OCI-LY3 (cell line): ENCODE measurements at regions not wholly inside any gene's neighbourhood (a gene's known extent, or its start where the extent isn't known, plus 50 kb on each side); places are given as distances from the start of the nearest gene placed in this dataset.

Experiments
- EZH2phosphoT487 ChIP-seq: fragments of 200-600 bp; shearing (Covaris generic); IDR thresholded peaks from 2 replicates; pipeline ENCODE4 v1.6.1; 2018; ENCODE audit warnings: antibody characterized with exemption, mixed run types, low read depth
- TF ChIP-seq, protein P1 (sequence below): fragments of 200-600, 300-600 bp; sonication (generic); IDR thresholded peaks from 2 replicates; pipeline ENCODE4 v1.5.1; 2014; ENCODE audit warnings: antibody characterized with exemption, low read length, low read depth

DNA sequence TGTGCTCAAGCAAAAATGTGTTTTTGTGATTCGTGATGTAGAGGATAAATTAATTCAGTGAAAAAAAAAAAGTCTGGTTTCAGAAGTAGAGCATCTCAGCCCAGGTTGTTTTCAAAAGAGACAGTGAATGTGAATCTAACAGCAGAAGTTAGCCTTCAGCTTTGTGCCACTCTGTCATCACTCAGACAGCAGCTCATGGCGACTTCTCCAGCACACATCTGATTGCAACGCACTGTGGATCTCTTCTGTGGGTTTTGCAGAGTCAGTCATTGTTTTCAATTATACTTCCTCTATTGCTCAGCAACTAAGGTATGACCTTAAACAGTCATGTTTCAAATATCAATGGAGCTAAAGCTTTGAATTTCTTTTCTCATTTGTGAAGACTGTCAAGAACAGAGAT lies 335.5 kb upstream of the POU3F2 start:
- no peak for TF ChIP-seq EZH2phosphoT487
- TF ChIP-seq, protein P1, sequence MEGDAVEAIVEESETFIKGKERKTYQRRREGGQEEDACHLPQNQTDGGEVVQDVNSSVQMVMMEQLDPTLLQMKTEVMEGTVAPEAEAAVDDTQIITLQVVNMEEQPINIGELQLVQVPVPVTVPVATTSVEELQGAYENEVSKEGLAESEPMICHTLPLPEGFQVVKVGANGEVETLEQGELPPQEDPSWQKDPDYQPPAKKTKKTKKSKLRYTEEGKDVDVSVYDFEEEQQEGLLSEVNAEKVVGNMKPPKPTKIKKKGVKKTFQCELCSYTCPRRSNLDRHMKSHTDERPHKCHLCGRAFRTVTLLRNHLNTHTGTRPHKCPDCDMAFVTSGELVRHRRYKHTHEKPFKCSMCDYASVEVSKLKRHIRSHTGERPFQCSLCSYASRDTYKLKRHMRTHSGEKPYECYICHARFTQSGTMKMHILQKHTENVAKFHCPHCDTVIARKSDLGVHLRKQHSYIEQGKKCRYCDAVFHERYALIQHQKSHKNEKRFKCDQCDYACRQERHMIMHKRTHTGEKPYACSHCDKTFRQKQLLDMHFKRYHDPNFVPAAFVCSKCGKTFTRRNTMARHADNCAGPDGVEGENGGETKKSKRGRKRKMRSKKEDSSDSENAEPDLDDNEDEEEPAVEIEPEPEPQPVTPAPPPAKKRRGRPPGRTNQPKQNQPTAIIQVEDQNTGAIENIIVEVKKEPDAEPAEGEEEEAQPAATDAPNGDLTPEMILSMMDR = no peak
